Pancreas (tissue), 10 donors: ENCODE measurements at regions not wholly inside any gene's neighbourhood (a gene's known extent, or its start where the extent isn't known, plus 50 kb on each side); places are given as distances from the start of the nearest gene placed in this dataset.
"Not testable (repeated sequence)": the region's sequence is repeated elsewhere in the genome, so short reads cannot be mapped to it uniquely, and the experiment has no call there.

Experiments
- ATAC-seq, 4 donors: fragments of 200-7000 bp; cut with Tn5 transposase; one replicate each; pipeline versions ENCODE4 v1.8.0 to v1.9.1; 2020; ENCODE audit warnings: mild to moderate bottlenecking in 4 of 4, moderate library complexity in 4 of 4
- DNase-seq, 6 donors: peaks; one replicate each; pipeline ENCODE4 v3.0.0-alpha.2; 2020
- FAIRE-seq: peaks from 2 replicates; lab custom pipeline; 2012; peaks lifted over from hg19 to GRCh38; lab: Jason Lieb, UNC
- H3K27ac ChIP-seq, 4 donors: fragments of 200-600 bp; sonication (generic); 1 replicate in 3 of 4; 2 replicates in 1 of 4; pipeline versions ENCODE4 v1.5.0 to v1.8.0; 2020
- H3K27me3 ChIP-seq, 4 donors: fragments of 200-600 bp; one replicate each; pipeline ENCODE4 v1.8.0; 2021
- H3K36me3 ChIP-seq, 3 donors: fragments of 200-600 bp; sonication (generic) in 1 of 3; one replicate each; pipeline versions ENCODE4 v1.5.0 to v1.8.0; 2020 to 2021
- H3K4me1 ChIP-seq, 3 donors: fragments of 200-600 bp; one replicate each; pipeline ENCODE4 v1.8.0; 2021
- H3K4me3 ChIP-seq, 4 donors: fragments of 200-600 bp; sonication (generic) in 2 of 4; one replicate each; pipeline versions ENCODE4 v1.5.0 to v1.8.0; 2020 to 2021
- H3K9me3 ChIP-seq, 4 donors: fragments of 200-600 bp; one replicate each; pipeline ENCODE4 v1.8.0; 2021
- WGBS, 2 donors: extraction: QIAGEN DNeasy Blood & Tissue Kit; methylation state at CpG; one replicate each; pipeline ENCODE4 v1.1.7; 2013; 5-methylcytosine and 5-hydroxymethylcytosine counted together
- intact Hi-C, 3 donors: fragments of 100-400 bp; cut with DNase I; formaldehyde crosslinking; loops; one replicate each; pipeline versions ENCODE4 v1.11.1 to v1.14.2; 2022
- TF ChIP-seq, protein P1 (sequence below), 4 donors: fragments of 200-600 bp; sonication (generic) in 3 of 4; IDR thresholded peaks; one replicate each; pipeline versions ENCODE4 v1.5.0 to v1.8.0; 2021; ENCODE audit warnings: antibody characterized with exemption in 4 of 4
- donor health status: healthy with polysubstance abuse.
- donor health status: DM: no; HTN: no; CAD: no; lungs with moderate emphysema.
- donor health status: DM: no; HTN: no; CAD: no.
- donor health status: control.
- donor health status: control.
- donor health status: Bipolar disorder and iron deficiency.
- donor health status: DM: yes; HTN: yes; CAD: no.
- donor health status: DM: no; HTN: no; CAD: no.
- donor health status: DM: no; HTN: no; CAD: no.
- donor health status: DM: yes; HTN: yes; CAD: no.

DNA sequence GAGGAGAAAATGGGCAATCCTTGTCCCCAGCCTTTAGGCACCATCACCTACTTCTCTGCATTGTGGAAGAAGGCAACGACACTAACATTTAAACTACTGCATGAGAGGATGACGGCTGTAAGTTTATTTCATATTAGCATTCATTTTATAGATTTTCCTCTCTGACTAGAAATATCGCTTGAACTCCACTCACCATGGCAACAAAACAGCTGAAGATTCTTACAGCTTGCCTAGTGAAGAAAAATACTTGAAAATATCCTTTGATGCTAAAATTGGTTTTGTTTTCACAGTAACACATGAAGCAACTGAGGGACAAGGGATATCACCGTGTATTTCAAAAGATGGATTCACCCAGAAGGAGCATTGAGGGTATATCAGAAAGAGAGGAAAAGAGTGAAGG lies 284.3 kb downstream of the LIG4 start:
- no peaks in the 10 kb centered on the region for H3K9me3 ChIP-seq
- intact Hi-C loops = no loop called here
- WGBS, 2 donors = 50 to 68% methylated on average over 4 of the region's 4 CpGs
- FAIRE-seq = no peak
- TF ChIP-seq, protein P1, sequence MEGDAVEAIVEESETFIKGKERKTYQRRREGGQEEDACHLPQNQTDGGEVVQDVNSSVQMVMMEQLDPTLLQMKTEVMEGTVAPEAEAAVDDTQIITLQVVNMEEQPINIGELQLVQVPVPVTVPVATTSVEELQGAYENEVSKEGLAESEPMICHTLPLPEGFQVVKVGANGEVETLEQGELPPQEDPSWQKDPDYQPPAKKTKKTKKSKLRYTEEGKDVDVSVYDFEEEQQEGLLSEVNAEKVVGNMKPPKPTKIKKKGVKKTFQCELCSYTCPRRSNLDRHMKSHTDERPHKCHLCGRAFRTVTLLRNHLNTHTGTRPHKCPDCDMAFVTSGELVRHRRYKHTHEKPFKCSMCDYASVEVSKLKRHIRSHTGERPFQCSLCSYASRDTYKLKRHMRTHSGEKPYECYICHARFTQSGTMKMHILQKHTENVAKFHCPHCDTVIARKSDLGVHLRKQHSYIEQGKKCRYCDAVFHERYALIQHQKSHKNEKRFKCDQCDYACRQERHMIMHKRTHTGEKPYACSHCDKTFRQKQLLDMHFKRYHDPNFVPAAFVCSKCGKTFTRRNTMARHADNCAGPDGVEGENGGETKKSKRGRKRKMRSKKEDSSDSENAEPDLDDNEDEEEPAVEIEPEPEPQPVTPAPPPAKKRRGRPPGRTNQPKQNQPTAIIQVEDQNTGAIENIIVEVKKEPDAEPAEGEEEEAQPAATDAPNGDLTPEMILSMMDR (IDR thresholded peaks at IDR 0.05) = no peak
- ATAC-seq = no peak
- no peaks in the 10 kb centered on the region for H3K4me1 ChIP-seq
- no peak overlapping the region for H3K4me3 ChIP-seq
- H3K27ac ChIP-seq = no peak overlapping the region
- no peaks in the 10 kb centered on the region for H3K27me3 ChIP-seq
- no peaks in the 10 kb centered on the region for H3K36me3 ChIP-seq
- no peak for DNase-seq

DNA sequence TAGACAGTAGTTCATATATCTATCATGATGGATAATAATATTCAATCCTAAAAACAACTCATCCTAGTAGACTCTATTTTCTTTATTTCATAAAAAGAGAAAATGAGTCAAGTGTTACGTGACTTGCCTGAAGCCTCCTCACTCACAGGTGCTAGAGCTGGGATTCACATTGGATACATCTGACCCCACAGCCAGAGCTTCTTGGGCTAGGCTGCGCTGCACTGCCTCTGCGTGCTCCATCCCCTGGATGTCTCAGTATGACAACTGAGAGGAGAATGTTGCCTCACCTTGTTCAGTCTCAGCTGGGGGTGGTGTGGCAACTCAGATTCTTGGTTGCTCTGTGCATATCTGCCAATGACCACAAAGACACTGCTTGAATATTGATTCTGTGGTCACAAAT lies 286.6 kb downstream of the LIG4 start:
- ATAC-seq (no peak), DNase-seq (no peak), FAIRE-seq (no peak)
- no peaks in the 10 kb centered on the region for H3K36me3 ChIP-seq
- 86 to 92% methylated on average over 3 of the region's 3 CpGs for WGBS, 2 donors
- no peaks in the 10 kb centered on the region for H3K4me1 ChIP-seq
- H3K9me3 ChIP-seq = no peaks in the 10 kb centered on the region
- intact Hi-C loops = no loop called here
- no peaks in the 10 kb centered on the region for H3K27me3 ChIP-seq
- no peak overlapping the region for H3K27ac ChIP-seq
- H3K4me3 ChIP-seq = no peak overlapping the region
- TF ChIP-seq, protein P1 (IDR thresholded peaks at IDR 0.05) = no peak

DNA sequence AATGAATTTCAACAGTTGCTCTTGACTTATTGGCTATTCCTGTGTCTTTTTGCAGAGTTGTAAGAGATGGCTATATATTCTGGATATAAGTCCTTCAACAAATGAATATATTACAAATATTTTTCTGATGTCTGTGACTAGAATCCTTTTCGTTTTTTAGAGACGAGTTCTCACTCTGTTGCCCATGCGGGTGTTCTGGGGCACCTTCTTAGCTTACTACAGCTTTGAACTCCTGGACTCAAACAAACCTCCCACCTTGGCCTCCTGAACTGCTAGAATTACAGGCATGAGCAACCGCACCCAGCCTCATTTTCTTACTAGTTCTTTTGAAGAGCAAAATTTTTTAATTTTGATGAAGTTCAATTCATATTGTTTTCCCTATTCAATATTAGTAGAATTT lies 287.8 kb downstream of the LIG4 start:
- intact Hi-C loops = no loop called here
- no peaks in the 10 kb centered on the region for H3K4me1 ChIP-seq
- no peak overlapping the region for H3K4me3 ChIP-seq
- ATAC-seq = no peak
- no peak for FAIRE-seq
- no peaks in the 10 kb centered on the region for H3K9me3 ChIP-seq
- H3K27ac ChIP-seq = no peak overlapping the region
- H3K27me3 ChIP-seq = no peaks in the 10 kb centered on the region
- H3K36me3 ChIP-seq = no peaks in the 10 kb centered on the region
- 73 to 76% methylated on average over 4 of the region's 4 CpGs for WGBS, 2 donors
- TF ChIP-seq, protein P1 (IDR thresholded peaks at IDR 0.05) = no peak
- no peak for DNase-seq

DNA sequence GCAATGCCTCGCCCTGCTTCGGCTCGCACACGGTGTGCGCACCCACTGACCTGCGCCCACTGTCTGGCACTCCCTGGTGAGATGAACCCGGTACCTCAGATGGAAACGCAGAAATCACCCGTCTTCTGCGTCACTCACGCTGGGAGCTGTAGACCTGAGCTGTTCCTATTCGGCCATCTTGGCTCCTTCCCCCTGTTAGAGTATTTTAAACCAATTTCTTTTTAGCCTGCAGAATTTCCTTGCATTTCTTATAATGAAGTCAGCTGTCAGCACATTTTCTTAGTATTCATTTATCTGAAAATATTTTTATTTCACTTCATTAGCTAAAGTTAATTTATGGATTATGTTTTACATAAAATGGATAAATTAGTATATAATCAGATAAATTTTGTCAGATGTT lies 288.8 kb downstream of the LIG4 start:
- H3K27ac ChIP-seq, H3K27me3 ChIP-seq, H3K36me3 ChIP-seq, H3K4me3 ChIP-seq, H3K4me1 ChIP-seq, intact Hi-C loops, DNase-seq, H3K9me3 ChIP-seq, ATAC-seq, FAIRE-seq: not testable (repeated sequence)
- WGBS, 2 donors = 66 to 72% methylated on average over 5 to 12 of the region's 12 CpGs

DNA sequence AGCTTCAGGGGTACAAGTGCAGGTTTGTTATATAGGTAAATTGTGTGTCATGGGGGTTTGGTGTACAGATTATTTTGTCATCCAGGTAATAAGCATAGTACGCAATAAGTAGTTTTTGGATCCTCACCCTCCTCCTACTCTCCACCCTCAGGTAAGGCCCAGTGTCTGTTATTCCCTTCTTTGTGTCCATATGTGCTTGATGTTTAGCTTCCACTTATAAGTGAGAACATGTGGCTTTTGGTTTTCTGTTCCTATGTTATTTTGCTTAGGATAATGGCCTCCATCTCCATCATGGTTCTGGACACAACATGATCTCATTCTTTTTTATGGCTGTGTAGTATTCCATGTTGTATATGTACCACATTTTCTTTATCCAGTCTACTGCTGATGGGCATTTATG lies 298.4 kb downstream of the LIG4 start:
- H3K36me3 ChIP-seq, FAIRE-seq, H3K27me3 ChIP-seq, DNase-seq, ATAC-seq, intact Hi-C loops, H3K4me1 ChIP-seq, H3K9me3 ChIP-seq, H3K4me3 ChIP-seq, H3K27ac ChIP-seq: not testable (repeated sequence)
- 0% methylated on average over 1 of the region's 1 CpG for WGBS, 2 donors

DNA sequence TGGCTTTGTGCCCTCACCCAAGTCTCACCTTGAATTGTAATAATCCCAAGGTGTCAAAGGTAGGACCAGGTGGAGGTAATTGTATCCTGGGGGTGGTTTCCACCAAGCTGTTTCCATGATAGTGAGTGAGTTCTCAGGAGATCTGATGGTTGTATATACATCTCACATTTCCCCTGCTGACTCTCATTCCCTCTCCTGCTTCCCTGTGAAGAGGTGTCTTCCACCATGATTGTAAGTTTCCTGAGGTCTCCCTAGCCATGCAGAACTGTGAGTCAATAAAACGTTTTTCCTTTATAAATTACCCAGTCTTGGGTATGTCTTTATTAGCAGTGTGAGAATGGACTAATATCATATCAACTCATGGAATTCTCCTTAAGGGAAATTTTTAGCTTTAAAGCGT lies 302.6 kb downstream of the LIG4 start:
- no peak for DNase-seq
- no peaks in the 10 kb centered on the region for H3K36me3 ChIP-seq
- no peak overlapping the region for H3K27ac ChIP-seq
- FAIRE-seq = no peak
- no peaks in the 10 kb centered on the region for H3K9me3 ChIP-seq
- H3K4me1 ChIP-seq = no peaks in the 10 kb centered on the region
- 61 to 63% methylated on average over 2 of the region's 2 CpGs for WGBS, 2 donors
- TF ChIP-seq, protein P1 (IDR thresholded peaks at IDR 0.05) = no peak
- no peak overlapping the region for H3K4me3 ChIP-seq
- ATAC-seq = no peak
- intact Hi-C loops = no loop called here
- no peaks in the 10 kb centered on the region for H3K27me3 ChIP-seq
